KMS-11 (cell line): ENCODE measurements at regions not wholly inside any gene's neighbourhood (a gene's known extent, or its start where the extent isn't known, plus 50 kb on each side); places are given as distances from the start of the nearest gene placed in this dataset.

ENCODE experiments used
- H2AFZ ChIP-seq: fragments of 200-600 bp; sonication (generic); 2 replicates; pipeline ENCODE4 v1.6.1; 2016; ENCODE audit warnings: antibody characterized with exemption, mixed run types, low read depth
- H3K27ac ChIP-seq: fragments of 200-600 bp; sonication (generic); 2 replicates; pipeline ENCODE4 v1.6.1; 2016; ENCODE audit warnings: mild to moderate bottlenecking, mixed run types
- H3K27me3 ChIP-seq: fragments of 200-600 bp; sonication (generic); 2 replicates; pipeline ENCODE4 v1.6.1; 2017; ENCODE audit warnings: mild to moderate bottlenecking, low read depth, mixed run types, moderate library complexity; ENCODE audit not compliant: insufficient read depth
- H3K36me3 ChIP-seq: fragments of 200-600 bp; sonication (generic); 2 replicates; pipeline ENCODE4 v1.6.1; 2017; ENCODE audit warnings: mild to moderate bottlenecking, mixed run types; ENCODE audit not compliant: insufficient read depth
- H3K4me1 ChIP-seq: fragments of 200-600 bp; sonication (generic); 2 replicates; pipeline ENCODE4 v1.6.1; 2016; ENCODE audit warnings: mild to moderate bottlenecking, low read depth, mixed run types; ENCODE audit not compliant: poor library complexity, severe bottlenecking
- H3K4me2 ChIP-seq: fragments of 200-600 bp; sonication (generic); 2 replicates; pipeline ENCODE4 v1.7.0; 2016; ENCODE audit warnings: mild to moderate bottlenecking, mixed run types
- H3K4me3 ChIP-seq: fragments of 200-600 bp; sonication (generic); IDR thresholded peaks from 2 replicates; pipeline ENCODE4 v1.6.1; 2017; ENCODE audit warnings: low read depth, low read length, mixed read lengths; ENCODE audit not compliant: insufficient read depth
- H3K79me2 ChIP-seq: fragments of 200-600 bp; sonication (generic); 2 replicates; pipeline ENCODE4 v1.6.1; 2016; ENCODE audit warnings: low read depth, mixed run types; ENCODE audit not compliant: insufficient read depth
- H3K9ac ChIP-seq: fragments of 200-600 bp; sonication (generic); 2 replicates; pipeline ENCODE4 v1.6.1; 2016; ENCODE audit warnings: mild to moderate bottlenecking, mixed run types
- H4K20me1 ChIP-seq: fragments of 200-600 bp; sonication (generic); 2 replicates; pipeline ENCODE4 v1.6.1; 2016; ENCODE audit warnings: mild to moderate bottlenecking, mixed run types; ENCODE audit not compliant: insufficient read depth
- CTCF ChIP-seq: fragments of 200-600 bp; sonication (generic); conservative IDR thresholded peaks from 2 replicates; pipeline ENCODE4 v1.6.1; 2017; ENCODE audit warnings: low read depth, mild to moderate bottlenecking, antibody characterized with exemption, low read length, moderate library complexity, mixed read lengths

- Histone ChIP-seq H3K27me3 (no peaks in the 10 kb centered on the region), H3K4me2 (no peak overlapping the region), H2AFZ (no peak overlapping the region), H4K20me1 (no peaks in the 10 kb centered on the region), H3K27ac (no peak overlapping the region), H3K9ac (no peak overlapping the region), H3K36me3 (no peaks in the 10 kb centered on the region), H3K79me2 (no peaks in the 10 kb centered on the region), H3K4me1 (no peaks in the 10 kb centered on the region), H3K4me3 (no peak overlapping the region)
- TF ChIP-seq CTCF = no peak
These were observed 105.4 kb upstream of the VANGL1 start for GRCh38 chr1:115536279-115536816.

DNA sequence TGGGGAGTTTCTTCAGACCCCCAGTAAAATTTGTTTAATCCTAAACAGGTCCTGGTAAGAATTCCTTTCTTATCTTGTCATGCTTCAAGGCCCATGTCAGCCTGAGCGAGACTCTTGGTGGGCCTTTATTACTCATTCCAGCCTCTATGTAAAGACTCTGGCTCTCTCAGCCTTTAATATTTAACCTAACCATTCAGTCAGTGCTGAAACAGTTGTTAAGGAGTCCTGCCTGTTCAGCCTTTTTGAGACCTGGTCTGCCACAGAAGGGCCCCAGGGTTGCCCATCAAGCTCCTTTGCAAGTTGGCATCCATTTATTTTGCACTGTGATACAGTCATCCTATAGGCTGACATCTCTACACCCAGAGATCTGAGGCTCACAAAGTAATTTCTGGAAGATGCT is 107.7 kb upstream of the VANGL1 start:
- Histone ChIP-seq H4K20me1 (no peaks in the 10 kb centered on the region), H3K4me1 (no peaks in the 10 kb centered on the region), H3K27ac (no peak overlapping the region), H3K27me3 (no peaks in the 10 kb centered on the region), H2AFZ (no peak overlapping the region), H3K9ac (no peak overlapping the region), H3K4me2 (no peak overlapping the region), H3K79me2 (no peaks in the 10 kb centered on the region), H3K4me3 (no peak overlapping the region), H3K36me3 (no peaks in the 10 kb centered on the region)
- TF ChIP-seq CTCF = no peak

DNA sequence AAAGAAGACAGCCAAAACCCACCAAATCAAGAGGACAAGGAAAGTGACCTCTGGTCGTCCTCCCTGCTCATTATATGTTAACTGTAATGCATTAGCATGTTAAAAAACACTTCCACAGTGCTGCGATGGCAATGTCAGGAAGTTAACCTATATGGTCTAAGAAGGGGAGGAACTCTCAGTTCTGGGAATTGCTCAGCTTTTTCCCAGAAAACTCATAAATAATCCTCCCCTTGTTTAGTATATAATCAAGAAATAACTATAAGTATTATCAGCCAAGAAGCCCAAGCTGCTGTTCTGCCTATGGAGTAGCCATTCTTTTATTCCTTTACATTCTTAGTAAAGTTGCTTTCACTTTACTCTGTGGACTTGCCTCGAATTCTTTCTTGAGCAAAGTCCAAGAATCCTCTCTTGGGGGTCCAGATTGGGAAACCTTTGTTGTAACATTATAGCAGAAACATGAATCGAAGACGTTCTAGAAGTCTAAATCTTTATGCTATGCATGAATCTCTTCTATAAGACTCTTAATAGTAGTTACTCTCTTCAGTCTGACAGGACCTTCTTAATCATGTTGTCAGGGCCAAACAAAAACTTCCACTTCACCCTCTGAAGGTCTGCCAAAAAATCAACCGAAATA is 110.0 kb upstream of the VANGL1 start:
- H3K27ac ChIP-seq = no peak overlapping the region
- no peaks in the 10 kb centered on the region for H3K27me3 ChIP-seq
- TF ChIP-seq CTCF = no peak
- H3K4me3 ChIP-seq = no peak overlapping the region
- no peak overlapping the region for H3K9ac ChIP-seq
- H3K4me1 ChIP-seq = no peaks in the 10 kb centered on the region
- H3K79me2 ChIP-seq = no peaks in the 10 kb centered on the region
- no peaks in the 10 kb centered on the region for H4K20me1 ChIP-seq
- H2AFZ ChIP-seq = no peak overlapping the region
- H3K36me3 ChIP-seq = no peaks in the 10 kb centered on the region
- H3K4me2 ChIP-seq = no peak overlapping the region

- no peaks in the 10 kb centered on the region for H3K27me3 ChIP-seq
- no peak overlapping the region for H3K4me2 ChIP-seq
- no peak for TF ChIP-seq CTCF
- H2AFZ ChIP-seq = no peak overlapping the region
- no peaks in the 10 kb centered on the region for H3K4me1 ChIP-seq
- no peaks in the 10 kb centered on the region for H3K36me3 ChIP-seq
- H3K4me3 ChIP-seq = no peak overlapping the region
- H3K27ac ChIP-seq = no peak overlapping the region
- H4K20me1 ChIP-seq = no peaks in the 10 kb centered on the region
- no peak overlapping the region for H3K9ac ChIP-seq
- H3K79me2 ChIP-seq = no peaks in the 10 kb centered on the region
These were observed 111.4 kb upstream of the VANGL1 start for GRCh38 chr1:115530407-115530806.
